ENCODE measurements at regions not wholly inside any gene's neighbourhood (a gene's known extent, or its start where the extent isn't known, plus 50 kb on each side); places are given as distances from the start of the nearest gene placed in this dataset.

DNA sequence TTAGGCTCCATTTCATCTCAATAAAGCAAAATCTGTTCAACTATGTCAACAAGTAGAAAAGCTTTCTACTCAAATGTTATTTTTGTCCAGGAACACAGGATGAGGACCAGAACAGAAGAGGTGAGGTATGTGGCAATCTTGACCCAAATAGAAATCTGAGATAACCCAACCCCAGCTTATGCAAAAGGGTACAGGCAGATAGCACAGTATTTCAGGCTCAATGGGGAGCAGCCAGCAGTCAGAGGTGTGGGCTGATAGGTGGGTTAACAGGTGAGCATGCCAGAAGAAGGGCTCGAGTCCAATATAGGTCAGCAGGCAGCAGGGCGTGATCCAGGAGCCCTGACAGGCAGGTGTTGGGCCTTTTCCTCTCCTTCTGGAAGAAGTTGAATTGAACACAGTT lies 281.2 kb upstream of the NR2F2 start:
- no peak for FAIRE-seq
- Histone ChIP-seq H3K4me3 (replicated peaks in 1 of 3; ENCODE audit: insufficient read depth in 1 of 3, low read depth in 2 of 3, low read length in 3 of 3) (no peak overlapping the region), H3K36me3 (replicated peaks in 1 of 2; ENCODE audit: control insufficient read depth in 1 of 2, insufficient read depth in 2 of 2, low read length in 2 of 2) (no peaks in the 10 kb centered on the region), H3K79me2 (ENCODE audit: insufficient read depth, low read length) (no peaks in the 10 kb centered on the region), H3K4me1 (ENCODE audit: insufficient read depth, low read length) (peaks cover 13% of the 10 kb centered on the region), H3K27ac (ENCODE audit: extremely low read length, insufficient read depth, low read length) (no peak overlapping the region), H3K9ac (ENCODE audit: insufficient read depth, low read depth, low read length) (no peak overlapping the region), H2AFZ (ENCODE audit: low read length) (no peak overlapping the region), H3K27me3 (ENCODE audit: control insufficient read depth in 1 of 2, insufficient read depth in 2 of 2, low read length in 2 of 2) (0 out of 5 replicates have a peak, but pooled peaks cover 0 to 4% of the 10 kb centered on the region in 2 experiments), H3K9me3 (ENCODE audit: low read length) (no peaks in the 10 kb centered on the region), H3K4me2 (ENCODE audit: low read depth, low read length) (no peak overlapping the region), H4K20me1 (ENCODE audit: insufficient read depth, low read length) (no peaks in the 10 kb centered on the region)
- BruUV-seq (replicated peaks): no TSS peak
- no peak for ATAC-seq
- 46% methylated on average over 2 of the region's 2 CpGs for WGBS (ENCODE audit: low lambda C conversion rate)
- in situ Hi-C loops (cut with HindIII; ENCODE audit: extremely low pct_ligation_motif_present, low pct_unique_long_range_greater_than_20kb) (no loop called here), intact Hi-C loops (cut with micrococcal nuclease; ENCODE audit: unreplicated experiment) (no loop called here)
- ChIA-PET CTCF (ENCODE audit: low intra/inter-chr PET ratio, low total read pairs) (no interaction called here), POLR2A (no interaction called here)
- no peak for DNase-seq (ENCODE audit: low spot score)
- no peak for TF ChIP-seq ZBTB20 (CRISPR knock-in tag; IDR thresholded peaks at IDR 0.05; ENCODE audit: borderline replicate concordance, low read depth)
- TF ChIP-seq, protein P1, sequence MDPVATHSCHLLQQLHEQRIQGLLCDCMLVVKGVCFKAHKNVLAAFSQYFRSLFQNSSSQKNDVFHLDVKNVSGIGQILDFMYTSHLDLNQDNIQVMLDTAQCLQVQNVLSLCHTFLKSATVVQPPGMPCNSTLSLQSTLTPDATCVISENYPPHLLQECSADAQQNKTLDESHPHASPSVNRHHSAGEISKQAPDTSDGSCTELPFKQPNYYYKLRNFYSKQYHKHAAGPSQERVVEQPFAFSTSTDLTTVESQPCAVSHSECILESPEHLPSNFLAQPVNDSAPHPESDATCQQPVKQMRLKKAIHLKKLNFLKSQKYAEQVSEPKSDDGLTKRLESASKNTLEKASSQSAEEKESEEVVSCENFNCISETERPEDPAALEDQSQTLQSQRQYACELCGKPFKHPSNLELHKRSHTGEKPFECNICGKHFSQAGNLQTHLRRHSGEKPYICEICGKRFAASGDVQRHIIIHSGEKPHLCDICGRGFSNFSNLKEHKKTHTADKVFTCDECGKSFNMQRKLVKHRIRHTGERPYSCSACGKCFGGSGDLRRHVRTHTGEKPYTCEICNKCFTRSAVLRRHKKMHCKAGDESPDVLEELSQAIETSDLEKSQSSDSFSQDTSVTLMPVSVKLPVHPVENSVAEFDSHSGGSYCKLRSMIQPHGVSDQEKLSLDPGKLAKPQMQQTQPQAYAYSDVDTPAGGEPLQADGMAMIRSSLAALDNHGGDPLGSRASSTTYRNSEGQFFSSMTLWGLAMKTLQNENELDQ (CRISPR knock-in tag; IDR thresholded peaks at IDR 0.05; ENCODE audit: borderline replicate concordance): no peak
- no peak for TF ChIP-seq XRCC5 (optimal IDR thresholded peaks at IDR 0.05; ENCODE audit: low read length)
- TF ChIP-seq ZNF343 (CRISPR knock-in tag; IDR thresholded peaks at IDR 0.05): no peak
- TF ChIP-seq, protein P2, sequence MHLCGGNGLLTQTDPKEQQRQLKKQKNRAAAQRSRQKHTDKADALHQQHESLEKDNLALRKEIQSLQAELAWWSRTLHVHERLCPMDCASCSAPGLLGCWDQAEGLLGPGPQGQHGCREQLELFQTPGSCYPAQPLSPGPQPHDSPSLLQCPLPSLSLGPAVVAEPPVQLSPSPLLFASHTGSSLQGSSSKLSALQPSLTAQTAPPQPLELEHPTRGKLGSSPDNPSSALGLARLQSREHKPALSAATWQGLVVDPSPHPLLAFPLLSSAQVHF (CRISPR knock-in tag; IDR thresholded peaks at IDR 0.05): no peak
- TF ChIP-seq, protein P3, sequence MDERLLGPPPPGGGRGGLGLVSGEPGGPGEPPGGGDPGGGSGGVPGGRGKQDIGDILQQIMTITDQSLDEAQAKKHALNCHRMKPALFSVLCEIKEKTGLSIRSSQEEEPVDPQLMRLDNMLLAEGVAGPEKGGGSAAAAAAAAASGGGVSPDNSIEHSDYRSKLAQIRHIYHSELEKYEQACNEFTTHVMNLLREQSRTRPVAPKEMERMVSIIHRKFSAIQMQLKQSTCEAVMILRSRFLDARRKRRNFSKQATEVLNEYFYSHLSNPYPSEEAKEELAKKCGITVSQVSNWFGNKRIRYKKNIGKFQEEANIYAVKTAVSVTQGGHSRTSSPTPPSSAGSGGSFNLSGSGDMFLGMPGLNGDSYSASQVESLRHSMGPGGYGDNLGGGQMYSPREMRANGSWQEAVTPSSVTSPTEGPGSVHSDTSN (CRISPR knock-in tag; IDR thresholded peaks at IDR 0.05): no peak
- TF ChIP-seq, protein P4, sequence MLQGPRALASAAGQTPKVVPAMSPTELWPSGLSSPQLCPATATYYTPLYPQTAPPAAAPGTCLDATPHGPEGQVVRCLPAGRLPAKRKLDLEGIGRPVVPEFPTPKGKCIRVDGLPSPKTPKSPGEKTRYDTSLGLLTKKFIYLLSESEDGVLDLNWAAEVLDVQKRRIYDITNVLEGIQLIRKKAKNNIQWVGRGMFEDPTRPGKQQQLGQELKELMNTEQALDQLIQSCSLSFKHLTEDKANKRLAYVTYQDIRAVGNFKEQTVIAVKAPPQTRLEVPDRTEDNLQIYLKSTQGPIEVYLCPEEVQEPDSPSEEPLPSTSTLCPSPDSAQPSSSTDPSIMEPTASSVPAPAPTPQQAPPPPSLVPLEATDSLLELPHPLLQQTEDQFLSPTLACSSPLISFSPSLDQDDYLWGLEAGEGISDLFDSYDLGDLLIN (CRISPR knock-in tag; IDR thresholded peaks at IDR 0.05; ENCODE audit: borderline replicate concordance): no peak
- TF ChIP-seq SOX13 (IDR thresholded peaks at IDR 0.05): no peak
- no peak for TF ChIP-seq SOX13 (CRISPR knock-in tag; conservative IDR thresholded peaks at IDR 0.05 in 1 of 2, IDR thresholded peaks at IDR 0.05 in 1 of 2)
- TF ChIP-seq, protein P5, sequence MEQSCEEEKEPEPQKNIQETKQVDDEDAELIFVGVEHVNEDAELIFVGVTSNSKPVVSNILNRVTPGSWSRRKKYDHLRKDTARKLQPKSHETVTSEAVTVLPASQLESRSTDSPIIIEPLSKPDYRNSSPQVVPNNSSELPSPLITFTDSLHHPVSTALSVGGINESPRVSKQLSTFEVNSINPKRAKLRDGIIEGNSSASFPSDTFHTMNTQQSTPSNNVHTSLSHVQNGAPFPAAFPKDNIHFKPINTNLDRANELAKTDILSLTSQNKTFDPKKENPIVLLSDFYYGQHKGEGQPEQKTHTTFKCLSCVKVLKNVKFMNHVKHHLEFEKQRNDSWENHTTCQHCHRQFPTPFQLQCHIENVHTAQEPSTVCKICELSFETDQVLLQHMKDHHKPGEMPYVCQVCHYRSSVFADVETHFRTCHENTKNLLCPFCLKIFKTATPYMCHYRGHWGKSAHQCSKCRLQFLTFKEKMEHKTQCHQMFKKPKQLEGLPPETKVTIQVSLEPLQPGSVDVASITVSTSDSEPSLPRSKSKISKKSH (CRISPR knock-in tag; IDR thresholded peaks at IDR 0.05; ENCODE audit: borderline replicate concordance): no peak
- no peak for TF ChIP-seq SNAPC2 (CRISPR knock-in tag; IDR thresholded peaks at IDR 0.05)
- no peak for TF ChIP-seq FOXM1 (CRISPR knock-in tag; IDR thresholded peaks at IDR 0.05)
- TF ChIP-seq ZNF878 (CRISPR knock-in tag; IDR thresholded peaks at IDR 0.05): no peak
- TF ChIP-seq RFXAP (CRISPR knock-in tag; IDR thresholded peaks at IDR 0.05; ENCODE audit: borderline replicate concordance): no peak
- no peak for TF ChIP-seq TARDBP (CRISPR knock-in tag; IDR thresholded peaks at IDR 0.05)
